ENCODE measurements at regions not wholly inside any gene's neighbourhood (a gene's known extent, or its start where the extent isn't known, plus 50 kb on each side); places are given as distances from the start of the nearest gene placed in this dataset.

- H3K36me3 Mint-ChIP-seq (ENCODE audit: low read depth) = no peaks in the 10 kb centered on the region
- H3K27me3 Mint-ChIP-seq (ENCODE audit: low read depth) = peaks cover 3% of the 10 kb centered on the region
- H3K9me3 Mint-ChIP-seq (ENCODE audit: low read depth) = peaks cover 2% of the 10 kb centered on the region
- no peak overlapping the region for H3K4me3 Mint-ChIP-seq (ENCODE audit: unreplicated experiment)
- H3K4me1 Mint-ChIP-seq (ENCODE audit: low read depth) = no peaks in the 10 kb centered on the region
- no peak for TF ChIP-seq CTCF (IDR thresholded peaks at IDR 0.05)
- H3K27ac Mint-ChIP-seq (ENCODE audit: unreplicated experiment) = no peak overlapping the region
- no peak for DNase-seq (ENCODE audit: low spot score)
These were observed 193.1 kb downstream of the ICE1 start for GRCh38 chr5:5615569-5615968.

GRCh38 chr5:5613261-5613990 lies 190.9 kb downstream of the ICE1 start:
- no peak overlapping the region for H3K27ac Mint-ChIP-seq (ENCODE audit: unreplicated experiment)

DNA sequence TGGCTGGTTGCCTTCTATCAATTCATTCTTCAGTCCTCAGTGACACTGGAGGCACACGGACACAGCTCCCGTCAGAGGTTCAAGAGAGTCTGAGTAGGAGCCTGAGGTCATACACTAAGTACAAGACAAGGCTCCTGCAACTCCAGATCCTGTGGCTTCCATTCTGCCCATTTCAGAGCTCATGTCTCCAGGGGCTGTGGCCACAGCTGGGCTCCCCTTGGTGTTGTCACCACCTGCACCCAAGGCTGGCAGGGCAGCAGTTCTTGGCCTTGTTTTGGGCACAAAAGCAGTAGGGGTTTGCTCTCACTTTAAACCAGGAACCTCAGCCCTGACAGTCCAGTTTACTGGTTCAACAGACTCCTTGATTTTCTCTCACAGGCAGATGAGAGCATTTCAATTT lies 189.6 kb downstream of the ICE1 start:
- Mint-ChIP-seq H3K27ac (ENCODE audit: unreplicated experiment) (no peak overlapping the region), H3K36me3 (ENCODE audit: low read depth) (no peaks in the 10 kb centered on the region), H3K4me3 (ENCODE audit: unreplicated experiment) (no peak overlapping the region), H3K27me3 (ENCODE audit: low read depth) (no peaks in the 10 kb centered on the region), H3K9me3 (ENCODE audit: low read depth) (peaks cover 2% of the 10 kb centered on the region), H3K4me1 (ENCODE audit: low read depth) (no peaks in the 10 kb centered on the region)
- no peak for DNase-seq (ENCODE audit: low spot score)
- TF ChIP-seq CTCF (IDR thresholded peaks at IDR 0.05) = no peak

More at GRCh38 chr5:5613261-5613990, 190.9 kb downstream of the ICE1 start:
- no peaks in the 10 kb centered on the region for H3K4me1 Mint-ChIP-seq (ENCODE audit: low read depth)
- H3K4me3 Mint-ChIP-seq (ENCODE audit: unreplicated experiment) = no peak overlapping the region
- DNase-seq (ENCODE audit: low spot score) = no peak
- peaks cover 2% of the 10 kb centered on the region for H3K9me3 Mint-ChIP-seq (ENCODE audit: low read depth)
- no peak for TF ChIP-seq CTCF (IDR thresholded peaks at IDR 0.05)
- peaks cover 3% of the 10 kb centered on the region for H3K27me3 Mint-ChIP-seq (ENCODE audit: low read depth)
- H3K36me3 Mint-ChIP-seq (ENCODE audit: low read depth) = no peaks in the 10 kb centered on the region

- H3K27ac Mint-ChIP-seq (ENCODE audit: unreplicated experiment) = no peak overlapping the region
These were observed 187.5 kb downstream of the ICE1 start for GRCh38 chr5:5609935-5610334.

DNA sequence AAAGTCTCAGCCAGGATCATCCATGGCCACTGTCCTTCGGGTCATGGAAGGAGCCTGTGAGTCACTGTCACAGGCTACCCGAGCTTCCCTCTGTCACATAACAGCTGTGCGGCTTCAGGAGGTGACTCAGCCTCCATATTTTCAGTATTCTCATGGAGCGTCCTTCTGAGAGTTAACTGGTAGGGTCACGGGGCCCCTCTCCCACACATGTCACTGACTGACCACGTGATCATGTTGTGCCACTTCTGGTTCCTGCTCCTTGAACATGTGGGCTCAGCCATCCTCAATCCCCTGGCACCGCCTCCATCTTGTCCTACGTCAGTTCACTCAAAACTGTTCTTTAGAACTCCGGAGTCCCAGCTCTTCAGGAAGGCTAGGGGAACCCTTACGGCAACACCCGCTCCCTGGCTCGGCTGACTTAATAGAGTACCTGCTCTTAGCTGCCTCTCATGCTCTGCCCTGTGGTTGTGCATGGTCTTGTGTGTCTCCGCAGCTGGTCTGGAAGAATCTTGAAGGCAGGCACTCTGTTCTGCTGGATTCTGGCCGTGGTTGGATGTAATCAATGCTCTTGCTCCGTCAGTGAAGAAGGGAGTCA lies 182.8 kb downstream of the ICE1 start:
- no peak for TF ChIP-seq CTCF (IDR thresholded peaks at IDR 0.05)
- H3K4me3 Mint-ChIP-seq (ENCODE audit: unreplicated experiment) = no peak overlapping the region
- H3K27me3 Mint-ChIP-seq (ENCODE audit: low read depth) = no peaks in the 10 kb centered on the region
- no peak overlapping the region for H3K27ac Mint-ChIP-seq (ENCODE audit: unreplicated experiment)
- H3K4me1 Mint-ChIP-seq (ENCODE audit: low read depth) = no peaks in the 10 kb centered on the region
- DNase-seq (ENCODE audit: low spot score) = no peak
- no peaks in the 10 kb centered on the region for H3K36me3 Mint-ChIP-seq (ENCODE audit: low read depth)
- H3K9me3 Mint-ChIP-seq (ENCODE audit: low read depth) = peaks cover 14% of the 10 kb centered on the region

More at GRCh38 chr5:5609935-5610334, 187.5 kb downstream of the ICE1 start:
- no peak for TF ChIP-seq CTCF (IDR thresholded peaks at IDR 0.05)
- H3K27me3 Mint-ChIP-seq (ENCODE audit: low read depth) = no peaks in the 10 kb centered on the region
- peaks cover 2% of the 10 kb centered on the region for H3K9me3 Mint-ChIP-seq (ENCODE audit: low read depth)
- no peaks in the 10 kb centered on the region for H3K36me3 Mint-ChIP-seq (ENCODE audit: low read depth)
- no peak for DNase-seq (ENCODE audit: low spot score)
- no peak overlapping the region for H3K4me3 Mint-ChIP-seq (ENCODE audit: unreplicated experiment)
- no peaks in the 10 kb centered on the region for H3K4me1 Mint-ChIP-seq (ENCODE audit: low read depth)

Measured in chondrocyte (in vitro differentiated cells).